ENCODE measurements at regions not wholly inside any gene's neighbourhood (a gene's known extent, or its start where the extent isn't known, plus 50 kb on each side); places are given as distances from the start of the nearest gene placed in this dataset.

DNA sequence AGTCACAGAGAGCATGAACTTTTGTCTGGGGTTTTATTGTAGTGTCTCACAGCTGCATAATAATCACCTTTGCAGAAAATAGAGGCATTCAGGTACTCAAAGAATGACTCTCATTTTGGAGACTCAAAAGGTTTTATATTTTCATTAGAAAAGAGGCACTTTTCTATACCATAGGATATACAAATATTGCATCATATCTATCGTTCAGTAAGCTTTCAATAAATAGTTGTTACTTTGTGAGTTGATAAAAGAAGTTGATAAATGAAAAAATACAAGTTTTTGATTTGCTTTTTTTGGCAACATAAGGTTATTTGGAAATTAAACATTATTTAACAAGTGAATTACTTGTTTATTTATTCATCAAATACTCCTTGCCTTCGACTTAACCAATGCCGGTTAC lies 279.9 kb downstream of the ARL4A start:
- TF ChIP-seq, protein P1, sequence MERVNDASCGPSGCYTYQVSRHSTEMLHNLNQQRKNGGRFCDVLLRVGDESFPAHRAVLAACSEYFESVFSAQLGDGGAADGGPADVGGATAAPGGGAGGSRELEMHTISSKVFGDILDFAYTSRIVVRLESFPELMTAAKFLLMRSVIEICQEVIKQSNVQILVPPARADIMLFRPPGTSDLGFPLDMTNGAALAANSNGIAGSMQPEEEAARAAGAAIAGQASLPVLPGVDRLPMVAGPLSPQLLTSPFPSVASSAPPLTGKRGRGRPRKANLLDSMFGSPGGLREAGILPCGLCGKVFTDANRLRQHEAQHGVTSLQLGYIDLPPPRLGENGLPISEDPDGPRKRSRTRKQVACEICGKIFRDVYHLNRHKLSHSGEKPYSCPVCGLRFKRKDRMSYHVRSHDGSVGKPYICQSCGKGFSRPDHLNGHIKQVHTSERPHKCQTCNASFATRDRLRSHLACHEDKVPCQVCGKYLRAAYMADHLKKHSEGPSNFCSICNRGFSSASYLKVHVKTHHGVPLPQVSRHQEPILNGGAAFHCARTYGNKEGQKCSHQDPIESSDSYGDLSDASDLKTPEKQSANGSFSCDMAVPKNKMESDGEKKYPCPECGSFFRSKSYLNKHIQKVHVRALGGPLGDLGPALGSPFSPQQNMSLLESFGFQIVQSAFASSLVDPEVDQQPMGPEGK (CRISPR knock-in tag; IDR thresholded peaks at IDR 0.05; ENCODE audit: borderline replicate concordance): no peak
- no peak for TF ChIP-seq ZNF565 (CRISPR knock-in tag; conservative IDR thresholded peaks at IDR 0.05; ENCODE audit: low read depth)
- TF ChIP-seq ZNF8 (CRISPR knock-in tag; IDR thresholded peaks at IDR 0.05): no peak
- no peak for TF ChIP-seq TOX (CRISPR knock-in tag; IDR thresholded peaks at IDR 0.05; ENCODE audit: borderline replicate concordance)
- no peak for TF ChIP-seq TCF4 (CRISPR knock-in tag; IDR thresholded peaks at IDR 0.05; ENCODE audit: borderline replicate concordance)

All from SK-N-SH treated with all-trans-retinoic acid at 6 μM for 48 hours (cell line).